ENCODE measurements at regions not wholly inside any gene's neighbourhood (a gene's known extent, or its start where the extent isn't known, plus 50 kb on each side); places are given as distances from the start of the nearest gene placed in this dataset.

GRCh38 chr12:84362552-84362897, 550.1 kb downstream of the SLC6A15 start:
- no peak for TF ChIP-seq TSHZ2 (CRISPR knock-in tag; IDR thresholded peaks at IDR 0.05)
- TF ChIP-seq ZNF8 (CRISPR knock-in tag; IDR thresholded peaks at IDR 0.05): no peak
- no peak for TF ChIP-seq ZFP30 (CRISPR knock-in tag; IDR thresholded peaks at IDR 0.05)
- TF ChIP-seq, protein P1, sequence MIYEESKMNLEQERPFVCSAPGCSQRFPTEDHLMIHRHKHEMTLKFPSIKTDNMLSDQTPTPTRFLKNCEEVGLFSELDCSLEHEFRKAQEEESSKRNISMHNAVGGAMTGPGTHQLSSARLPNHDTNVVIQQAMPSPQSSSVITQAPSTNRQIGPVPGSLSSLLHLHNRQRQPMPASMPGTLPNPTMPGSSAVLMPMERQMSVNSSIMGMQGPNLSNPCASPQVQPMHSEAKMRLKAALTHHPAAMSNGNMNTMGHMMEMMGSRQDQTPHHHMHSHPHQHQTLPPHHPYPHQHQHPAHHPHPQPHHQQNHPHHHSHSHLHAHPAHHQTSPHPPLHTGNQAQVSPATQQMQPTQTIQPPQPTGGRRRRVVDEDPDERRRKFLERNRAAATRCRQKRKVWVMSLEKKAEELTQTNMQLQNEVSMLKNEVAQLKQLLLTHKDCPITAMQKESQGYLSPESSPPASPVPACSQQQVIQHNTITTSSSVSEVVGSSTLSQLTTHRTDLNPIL (CRISPR knock-in tag; IDR thresholded peaks at IDR 0.05; ENCODE audit: low read depth): no peak
- no peak for TF ChIP-seq ISL1 (CRISPR knock-in tag; IDR thresholded peaks at IDR 0.05)
- no peak for TF ChIP-seq PATZ1 (CRISPR knock-in tag; IDR thresholded peaks at IDR 0.05; ENCODE audit: borderline replicate concordance)
- no peak for TF ChIP-seq ARNTL (CRISPR knock-in tag; IDR thresholded peaks at IDR 0.05; ENCODE audit: borderline replicate concordance, low read depth)
- no peak for TF ChIP-seq ESRRG (CRISPR knock-in tag; IDR thresholded peaks at IDR 0.05)
- TF ChIP-seq TOX (CRISPR knock-in tag; IDR thresholded peaks at IDR 0.05; ENCODE audit: borderline replicate concordance): no peak
- no peak for TF ChIP-seq POU6F1 (CRISPR knock-in tag; IDR thresholded peaks at IDR 0.05; ENCODE audit: borderline replicate concordance, low read depth)

Data from SK-N-SH treated with all-trans-retinoic acid at 6 μM for 48 hours (cell line).